Lung (tissue), 11 donors: ENCODE measurements at regions not wholly inside any gene's neighbourhood (a gene's known extent, or its start where the extent isn't known, plus 50 kb on each side); places are given as distances from the start of the nearest gene placed in this dataset.

ENCODE experiments used
- ATAC-seq: fragments of 200-7000 bp; cut with Tn5 transposase; one replicate; pipeline ENCODE4 v1.9.1; 2020; ENCODE audit warnings: moderate number of reproducible peaks; ENCODE audit not compliant: insufficient read depth, low FRiP score
- DNase-seq, 3 donors: peaks; one replicate each; pipeline ENCODE4 v3.0.0-alpha.2; 2013 to 2017
- H3K27ac ChIP-seq, 2 donors: one replicate each; pipeline ENCODE4 v1.5.1; 2013; ENCODE audit warnings: mild to moderate bottlenecking in 2 of 2, moderate library complexity in 2 of 2, control low read depth in 1 of 2, inconsistent platforms in 1 of 2, low read depth in 1 of 2, low read length in 1 of 2
- H3K27me3 ChIP-seq, 3 donors: one replicate each; pipeline ENCODE4 v1.5.1; 2013; ENCODE audit warnings: low read length in 2 of 3; ENCODE audit not compliant: control insufficient read depth in 3 of 3, insufficient read depth in 3 of 3
- H3K36me3 ChIP-seq, 4 donors: one replicate each; pipeline ENCODE4 v1.5.1; 2013; ENCODE audit warnings: low read length in 4 of 4, mild to moderate bottlenecking in 1 of 4, moderate library complexity in 1 of 4; ENCODE audit not compliant: control insufficient read depth in 4 of 4, insufficient read depth in 4 of 4
- H3K4me1 ChIP-seq, 5 donors: one replicate each; pipeline ENCODE4 v1.5.1; 2013; ENCODE audit warnings: low read length in 5 of 5, mild to moderate bottlenecking in 2 of 5, moderate library complexity in 1 of 5; ENCODE audit not compliant: control insufficient read depth in 5 of 5, insufficient read depth in 5 of 5
- H3K4me3 ChIP-seq: one replicate; pipeline ENCODE4 v1.5.1; 2013; ENCODE audit warnings: mild to moderate bottlenecking, control low read depth, moderate library complexity
- H3K9ac ChIP-seq, 2 donors: one replicate each; pipeline ENCODE4 v1.5.1; 2013; ENCODE audit warnings: low read length in 2 of 2, control low read depth in 1 of 2; ENCODE audit not compliant: insufficient read depth in 1 of 2
- H3K9me3 ChIP-seq, 4 donors: one replicate each; pipeline ENCODE4 v1.5.1; 2013; ENCODE audit warnings: low read length in 3 of 4, mild to moderate bottlenecking in 1 of 4, moderate library complexity in 1 of 4; ENCODE audit not compliant: control insufficient read depth in 4 of 4, insufficient read depth in 3 of 4
- WGBS, 2 donors: extraction: QIAGEN DNeasy Blood & Tissue Kit; methylation state at CpG; one replicate each; pipeline ENCODE4 v1.1.7; 2013; 5-methylcytosine and 5-hydroxymethylcytosine counted together
- TF ChIP-seq, protein P1 (sequence below): IDR thresholded peaks from 2 replicates; pipeline ENCODE4 v1.5.1; 2012; ENCODE audit warnings: mild to moderate bottlenecking; ENCODE audit errors: control extremely low read depth, extremely low read depth
- donor health status: control.
- donor health status: control.
- donor health status: Bipolar disorder and iron deficiency.
- donor health status: healthy.
- donor health status: DM: yes; HTN: yes; CAD: no.

- no peaks in the 10 kb centered on the region for H3K36me3 ChIP-seq
- ATAC-seq: no peak
- peak; percentile 48 to 58 (median 53) for DNase-seq
- H3K27ac ChIP-seq: peak overlapping the region in 1 of 2 donors; percentile 15
- peaks cover 0 to 4% (median 0%) of the 10 kb centered on the region in 5 donors for H3K4me1 ChIP-seq
- 66 to 67% methylated on average over 14 of the region's 14 CpGs for WGBS, 2 donors
- no peak overlapping the region for H3K9ac ChIP-seq
- no peak overlapping the region for H3K4me3 ChIP-seq
- TF ChIP-seq, protein P1, sequence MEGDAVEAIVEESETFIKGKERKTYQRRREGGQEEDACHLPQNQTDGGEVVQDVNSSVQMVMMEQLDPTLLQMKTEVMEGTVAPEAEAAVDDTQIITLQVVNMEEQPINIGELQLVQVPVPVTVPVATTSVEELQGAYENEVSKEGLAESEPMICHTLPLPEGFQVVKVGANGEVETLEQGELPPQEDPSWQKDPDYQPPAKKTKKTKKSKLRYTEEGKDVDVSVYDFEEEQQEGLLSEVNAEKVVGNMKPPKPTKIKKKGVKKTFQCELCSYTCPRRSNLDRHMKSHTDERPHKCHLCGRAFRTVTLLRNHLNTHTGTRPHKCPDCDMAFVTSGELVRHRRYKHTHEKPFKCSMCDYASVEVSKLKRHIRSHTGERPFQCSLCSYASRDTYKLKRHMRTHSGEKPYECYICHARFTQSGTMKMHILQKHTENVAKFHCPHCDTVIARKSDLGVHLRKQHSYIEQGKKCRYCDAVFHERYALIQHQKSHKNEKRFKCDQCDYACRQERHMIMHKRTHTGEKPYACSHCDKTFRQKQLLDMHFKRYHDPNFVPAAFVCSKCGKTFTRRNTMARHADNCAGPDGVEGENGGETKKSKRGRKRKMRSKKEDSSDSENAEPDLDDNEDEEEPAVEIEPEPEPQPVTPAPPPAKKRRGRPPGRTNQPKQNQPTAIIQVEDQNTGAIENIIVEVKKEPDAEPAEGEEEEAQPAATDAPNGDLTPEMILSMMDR: no peak
- no peaks in the 10 kb centered on the region for H3K9me3 ChIP-seq
- no peaks in the 10 kb centered on the region for H3K27me3 ChIP-seq
Observed at GRCh38 chr10:132482090-132482800, 55.3 kb upstream of the INPP5A start.

- no peak overlapping the region for H3K4me3 ChIP-seq
- no peaks in the 10 kb centered on the region for H3K9me3 ChIP-seq
- no peaks in the 10 kb centered on the region for H3K27me3 ChIP-seq
- TF ChIP-seq, protein P1: no peak
- H3K9ac ChIP-seq: no peak overlapping the region
- H3K36me3 ChIP-seq: no peaks in the 10 kb centered on the region
- H3K27ac ChIP-seq: no peak overlapping the region
- no peak for DNase-seq
- ATAC-seq: no peak
- WGBS, 2 donors: 87 to 94% methylated on average over 5 of the region's 5 CpGs
- H3K4me1 ChIP-seq: peaks cover 0 to 4% (median 0%) of the 10 kb centered on the region in 5 donors
Observed at GRCh38 chr10:132483394-132483793, 54.2 kb upstream of the INPP5A start.

- ATAC-seq: no peak
- 96% methylated on average over 16 of the region's 16 CpGs for WGBS, 2 donors
- no peaks in the 10 kb centered on the region for H3K36me3 ChIP-seq
Observed at GRCh38 chr10:132484922-132485321, 52.7 kb upstream of the INPP5A start.

More at GRCh38 chr10:132484922-132485321, 52.7 kb upstream of the INPP5A start:
- H3K4me1 ChIP-seq: peaks cover 0 to 4% (median 0%) of the 10 kb centered on the region in 5 donors
- no peak for DNase-seq
- TF ChIP-seq, protein P1: no peak
- no peaks in the 10 kb centered on the region for H3K27me3 ChIP-seq
- no peak overlapping the region for H3K4me3 ChIP-seq
- no peak overlapping the region for H3K9ac ChIP-seq
- H3K9me3 ChIP-seq: no peaks in the 10 kb centered on the region
- H3K27ac ChIP-seq: no peak overlapping the region
